Astrocyte (in vitro differentiated cells and primary cell): ENCODE measurements at regions not wholly inside any gene's neighbourhood (a gene's known extent, or its start where the extent isn't known, plus 50 kb on each side); places are given as distances from the start of the nearest gene placed in this dataset.

Experiments
- DNase-seq: peaks from one replicate; pipeline ENCODE4 v3.0.0-alpha.2; 2010; ENCODE audit warnings: low read depth
- FAIRE-seq: peaks from 2 replicates; lab custom pipeline; 2011; peaks lifted over from hg19 to GRCh38; lab: Jason Lieb, UNC
- H2AFZ ChIP-seq: 2 replicates; pipeline ENCODE4 v1.6.0; 2012; ENCODE audit warnings: low read depth, low read length, inconsistent platforms
- H3K27ac ChIP-seq: 2 replicates; pipeline ENCODE4 v1.5.1; 2011; ENCODE audit warnings: low read depth, low read length, inconsistent platforms
- H3K27me3 ChIP-seq: 2 replicates; pipeline ENCODE4 v1.6.0; 2011; ENCODE audit warnings: low read length, inconsistent platforms; ENCODE audit not compliant: insufficient read depth
- H3K36me3 ChIP-seq: 2 replicates; pipeline ENCODE4 v1.5.1; 2011; ENCODE audit warnings: low read length, inconsistent platforms; ENCODE audit not compliant: insufficient read depth
- H3K4me1 ChIP-seq: 2 replicates; pipeline ENCODE4 v1.5.1; 2011; ENCODE audit warnings: low read length, inconsistent platforms; ENCODE audit not compliant: insufficient read depth
- H3K4me2 ChIP-seq: 2 replicates; pipeline ENCODE4 v1.6.0; 2012; ENCODE audit warnings: low read length, inconsistent platforms
- H3K4me3 ChIP-seq: 2 replicates; pipeline ENCODE4 v1.5.1; 2011; ENCODE audit warnings: low read depth, mild to moderate bottlenecking, low read length, inconsistent platforms; ENCODE audit not compliant: insufficient read depth
- H3K79me2 ChIP-seq: 2 replicates; pipeline ENCODE4 v1.6.0; 2012; ENCODE audit warnings: mild to moderate bottlenecking, low read length, inconsistent platforms; ENCODE audit not compliant: insufficient read depth
- H3K9ac ChIP-seq: 2 replicates; pipeline ENCODE4 v1.6.0; 2012; ENCODE audit warnings: mild to moderate bottlenecking, low read length, inconsistent platforms
- H3K9me3 ChIP-seq: 2 replicates; pipeline ENCODE4 v1.5.1; 2012; ENCODE audit warnings: low read depth, mild to moderate bottlenecking, low read length, inconsistent platforms; ENCODE audit not compliant: insufficient read depth
- H4K20me1 ChIP-seq: 2 replicates; pipeline ENCODE4 v1.6.0; 2012; ENCODE audit warnings: low read length, inconsistent platforms; ENCODE audit not compliant: insufficient read depth
- H3K27ac Mint-ChIP-seq: one replicate; pipeline ENCODE4 v1.8.0; 2021; ENCODE audit warnings: mild to moderate bottlenecking, mixed read lengths; ENCODE audit not compliant: unreplicated experiment
- H3K27me3 Mint-ChIP-seq: one replicate; pipeline ENCODE4 v1.8.0; 2021; ENCODE audit warnings: low read depth, mixed read lengths; ENCODE audit not compliant: unreplicated experiment
- H3K36me3 Mint-ChIP-seq: one replicate; pipeline ENCODE4 v1.8.0; 2021; ENCODE audit warnings: low read depth, mixed read lengths; ENCODE audit not compliant: unreplicated experiment
- H3K4me1 Mint-ChIP-seq: one replicate; pipeline ENCODE4 v1.8.0; 2021; ENCODE audit warnings: low read depth, mixed read lengths; ENCODE audit not compliant: unreplicated experiment
- H3K4me3 Mint-ChIP-seq: one replicate; pipeline ENCODE4 v1.8.0; 2021; ENCODE audit warnings: mild to moderate bottlenecking, moderate library complexity, mixed read lengths; ENCODE audit not compliant: unreplicated experiment
- H3K9me3 Mint-ChIP-seq: one replicate; pipeline ENCODE4 v1.8.0; 2021; ENCODE audit warnings: mild to moderate bottlenecking, mixed read lengths; ENCODE audit not compliant: unreplicated experiment
- CTCF ChIP-seq: IDR thresholded peaks from 2 replicates; pipeline ENCODE4 v1.5.1; 2011; ENCODE audit warnings: low read depth, mild to moderate bottlenecking, inconsistent platforms, low read length, moderate library complexity; ENCODE audit not compliant: insufficient read depth
- EZH2 ChIP-seq: IDR thresholded peaks from 2 replicates; pipeline ENCODE4 v1.6.1; 2012; ENCODE audit warnings: mild to moderate bottlenecking, low read length, inconsistent platforms; ENCODE audit not compliant: insufficient read depth

GRCh38 chr6:155980768-155981079 is 525.1 kb upstream of the NOX3 start:
- FAIRE-seq = no peak

DNA sequence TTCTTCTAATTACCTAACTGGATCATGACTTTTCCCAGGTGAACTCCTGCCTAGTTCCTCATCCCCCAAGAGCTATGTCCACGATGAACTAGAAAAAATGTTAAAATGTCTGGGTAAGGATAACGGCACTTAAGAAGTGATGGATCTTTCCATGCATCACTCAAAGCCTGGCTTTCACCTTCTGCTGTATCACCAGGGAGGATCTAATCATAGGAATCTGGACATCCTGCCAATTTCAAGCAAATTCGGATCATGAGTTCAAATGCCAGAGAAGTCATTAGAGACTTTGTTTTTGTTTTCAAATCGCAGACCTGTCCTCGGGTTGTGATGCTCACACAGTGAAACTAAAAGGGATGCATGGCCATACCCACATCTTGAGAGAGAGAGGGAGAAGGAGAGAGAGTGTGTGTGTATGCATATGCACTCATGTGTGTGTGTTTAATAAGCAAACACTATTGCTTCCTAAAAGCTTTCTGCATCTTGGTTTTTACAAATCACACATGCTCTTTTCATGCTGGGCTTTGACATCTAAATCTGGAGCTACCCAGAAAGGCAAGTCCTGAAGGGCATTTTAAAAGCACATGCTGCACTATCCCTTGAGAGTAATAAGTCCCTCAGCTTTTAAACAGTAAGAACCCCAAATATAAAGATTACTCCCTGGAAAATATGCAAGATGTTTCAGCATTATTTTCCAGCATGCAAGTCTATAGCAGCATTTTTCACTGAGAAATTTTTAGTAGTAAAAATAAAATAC is 524.6 kb upstream of the NOX3 start:
- no peaks in the 10 kb centered on the region for H3K36me3 Mint-ChIP-seq
- TF ChIP-seq CTCF (no peak), EZH2 (no peak)

More at GRCh38 chr6:155980768-155981079, 525.1 kb upstream of the NOX3 start:
- Histone ChIP-seq H3K4me1 (no peaks in the 10 kb centered on the region), H3K9ac (no peak overlapping the region), H3K9me3 (no peaks in the 10 kb centered on the region), H2AFZ (no peak overlapping the region), H4K20me1 (no peaks in the 10 kb centered on the region), H3K36me3 (no peaks in the 10 kb centered on the region), H3K79me2 (no peaks in the 10 kb centered on the region), H3K27ac (no peak overlapping the region), H3K4me2 (no peak overlapping the region), H3K27me3 (no peaks in the 10 kb centered on the region), H3K4me3 (no peak overlapping the region)
- Mint-ChIP-seq H3K27me3 (peaks cover 7% of the 10 kb centered on the region), H3K9me3 (no peaks in the 10 kb centered on the region), H3K4me1 (no peaks in the 10 kb centered on the region), H3K36me3 (no peaks in the 10 kb centered on the region), H3K4me3 (no peak overlapping the region), H3K27ac (no peak overlapping the region)
- no peak for DNase-seq
- TF ChIP-seq EZH2 = no peak
- TF ChIP-seq CTCF = no peak

DNA sequence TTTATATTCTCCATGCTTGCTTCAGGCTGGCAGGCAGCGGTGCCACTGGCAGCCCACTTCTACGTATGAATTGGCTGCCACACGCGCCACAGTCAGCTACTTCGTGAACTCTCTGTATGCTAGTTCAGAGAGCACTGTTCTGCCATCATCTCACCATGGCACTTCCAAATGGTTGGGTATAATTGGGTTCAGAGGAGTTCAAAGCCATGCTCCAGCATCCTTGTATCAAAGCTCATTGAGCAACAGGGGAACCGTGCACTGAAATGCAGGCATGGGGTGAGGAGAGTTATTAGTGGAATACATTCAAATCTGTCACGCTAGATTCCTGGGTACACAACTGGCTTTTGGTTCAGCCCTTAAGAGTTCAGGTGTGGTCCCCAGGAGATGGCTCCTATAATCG is 519.9 kb upstream of the NOX3 start:
- H3K36me3 ChIP-seq = no peaks in the 10 kb centered on the region
- Mint-ChIP-seq H3K4me1 (no peaks in the 10 kb centered on the region), H3K27ac (no peak overlapping the region), H3K27me3 (peaks cover 7% of the 10 kb centered on the region), H3K36me3 (no peaks in the 10 kb centered on the region), H3K9me3 (no peaks in the 10 kb centered on the region), H3K4me3 (no peak overlapping the region)
- FAIRE-seq = no peak
- H3K4me1 ChIP-seq = no peaks in the 10 kb centered on the region
- no peaks in the 10 kb centered on the region for H3K27me3 ChIP-seq
- H3K79me2 ChIP-seq = no peaks in the 10 kb centered on the region
- no peaks in the 10 kb centered on the region for H3K9me3 ChIP-seq
- no peak overlapping the region for H3K4me3 ChIP-seq
- H3K4me2 ChIP-seq = no peak overlapping the region
- H3K9ac ChIP-seq = no peak overlapping the region
- TF ChIP-seq CTCF (no peak), EZH2 (no peak)
- H2AFZ ChIP-seq = no peak overlapping the region
- DNase-seq = no peak
- H4K20me1 ChIP-seq = no peaks in the 10 kb centered on the region
- H3K27ac ChIP-seq = no peak overlapping the region

More for the DNA sequence above, 524.6 kb upstream of the NOX3 start:
- no peak overlapping the region for H3K4me2 ChIP-seq
- no peak overlapping the region for H2AFZ ChIP-seq
- H3K9me3 Mint-ChIP-seq = no peaks in the 10 kb centered on the region
- no peaks in the 10 kb centered on the region for H3K79me2 ChIP-seq
- no peaks in the 10 kb centered on the region for H3K36me3 ChIP-seq
- H3K4me3 Mint-ChIP-seq = no peak overlapping the region
- H3K27me3 ChIP-seq = no peaks in the 10 kb centered on the region
- H3K4me1 Mint-ChIP-seq = no peaks in the 10 kb centered on the region
- DNase-seq = no peak
- H3K27ac Mint-ChIP-seq = no peak overlapping the region
- H3K4me3 ChIP-seq = no peak overlapping the region
- no peak overlapping the region for H3K27ac ChIP-seq
- no peaks in the 10 kb centered on the region for H3K9me3 ChIP-seq
- no peaks in the 10 kb centered on the region for H4K20me1 ChIP-seq
- H3K27me3 Mint-ChIP-seq = peaks cover 10% of the 10 kb centered on the region
- H3K9ac ChIP-seq = no peak overlapping the region
- H3K4me1 ChIP-seq = no peaks in the 10 kb centered on the region
- no peak for FAIRE-seq
